SU-DHL-6 (cell line): ENCODE measurements at regions not wholly inside any gene's neighbourhood (a gene's known extent, or its start where the extent isn't known, plus 50 kb on each side); places are given as distances from the start of the nearest gene placed in this dataset.

Experiments
- H2AFZ ChIP-seq: fragments of 200-600 bp; sonication (generic); 2 replicates; pipeline ENCODE4 v1.6.1; 2014; ENCODE audit warnings: low read depth, mild to moderate bottlenecking, moderate library complexity, mixed read lengths, antibody characterized with exemption, low read length; ENCODE audit not compliant: severe bottlenecking
- H3F3A ChIP-seq: fragments of 200-600 bp; shearing (Covaris generic); 2 replicates; pipeline ENCODE4 v1.6.0; 2016; ENCODE audit warnings: antibody characterized with exemption, mild to moderate bottlenecking; ENCODE audit not compliant: insufficient read depth
- H3K27ac ChIP-seq: fragments of 200-600 bp; sonication (generic); 2 replicates; pipeline ENCODE4 v1.5.1; 2016; ENCODE audit warnings: low read depth, mild to moderate bottlenecking, low read length, moderate library complexity, mixed read lengths
- H3K27me3 ChIP-seq: fragments of 200-600 bp; sonication (generic), shearing (Covaris generic); 2 replicates; pipeline ENCODE4 v1.6.0; 2014; ENCODE audit warnings: mild to moderate bottlenecking, low read length
- H3K36me3 ChIP-seq: fragments of 200-600 bp; sonication (generic); 2 replicates; pipeline ENCODE4 v1.6.1; 2014; ENCODE audit warnings: mild to moderate bottlenecking, low read length, mixed read lengths
- H3K4me2 ChIP-seq: fragments of 300-600, 200-600 bp; shearing (Covaris generic), sonication (generic); 2 replicates; pipeline ENCODE4 v1.6.0; 2014; ENCODE audit warnings: low read length, low read depth, mild to moderate bottlenecking; ENCODE audit not compliant: poor library complexity, severe bottlenecking
- H3K4me3 ChIP-seq: fragments of 200-600 bp; sonication (generic); 2 replicates; pipeline ENCODE4 v1.5.1; 2014; ENCODE audit warnings: antibody characterized with exemption, low read length, mild to moderate bottlenecking, mixed read lengths; ENCODE audit not compliant: insufficient read depth, poor library complexity, severe bottlenecking
- H3K79me2 ChIP-seq: fragments of 200-600 bp; sonication (generic); 2 replicates; pipeline ENCODE4 v1.6.1; 2014; ENCODE audit warnings: mild to moderate bottlenecking, low read length, moderate library complexity; ENCODE audit not compliant: insufficient read depth
- H3K9ac ChIP-seq: fragments of 200-600 bp; sonication (generic); 2 replicates; pipeline ENCODE4 v1.7.0; 2014; ENCODE audit warnings: mild to moderate bottlenecking, low read length
- H3K9me2 ChIP-seq: fragments of 200-600 bp; sonication (generic); replicated peaks from 2 replicates; pipeline ENCODE4 v1.6.1; 2014; ENCODE audit warnings: low read length; ENCODE audit not compliant: insufficient read depth
- H3K9me3 ChIP-seq: fragments of 200-600 bp; sonication (generic); 2 replicates; pipeline ENCODE4 v1.6.1; 2014; ENCODE audit warnings: low read length, mixed read lengths; ENCODE audit not compliant: insufficient read depth
- H4K20me1 ChIP-seq: fragments of 200-600 bp; sonication (generic); 2 replicates; pipeline ENCODE4 v1.6.1; 2014; ENCODE audit warnings: low read depth, mild to moderate bottlenecking, antibody characterized with exemption, low read length, moderate library complexity, mixed read lengths
- CTCF ChIP-seq: fragments of 200-600 bp; sonication (generic); IDR thresholded peaks from one replicate; pipeline ENCODE4 v1.5.1; 2017; ENCODE audit warnings: antibody characterized with exemption, mild to moderate bottlenecking, low read length, moderate library complexity; ENCODE audit not compliant: insufficient read depth, poor library complexity, severe bottlenecking
- EZH2phosphoT487 ChIP-seq: fragments of 200-600 bp; sonication (generic), shearing (Covaris generic); conservative IDR thresholded peaks from 2 replicates; pipeline ENCODE4 v1.6.1; 2018; ENCODE audit warnings: mild to moderate bottlenecking, antibody characterized with exemption, low read length, moderate library complexity, mixed read lengths

GRCh38 chr6:156628805-156629204 is 148.4 kb upstream of the ARID1B start:
- Histone ChIP-seq H3K9me3 (no peaks in the 10 kb centered on the region), H3K9ac (no peak overlapping the region), H2AFZ (no peak overlapping the region), H3F3A (no peaks in the 10 kb centered on the region), H3K36me3 (no peaks in the 10 kb centered on the region), H3K9me2 (no peaks in the 10 kb centered on the region), H4K20me1 (no peaks in the 10 kb centered on the region), H3K27ac (no peak overlapping the region), H3K4me3 (no peak overlapping the region), H3K79me2 (no peaks in the 10 kb centered on the region), H3K4me2 (no peak overlapping the region), H3K27me3 (no peaks in the 10 kb centered on the region)
- TF ChIP-seq CTCF (no peak), EZH2phosphoT487 (no peak)

GRCh38 chr6:156627524-156627923 is 149.7 kb upstream of the ARID1B start:
- H3K27ac ChIP-seq = no peak overlapping the region
- H4K20me1 ChIP-seq = no peaks in the 10 kb centered on the region
- no peak overlapping the region for H3K9ac ChIP-seq
- no peaks in the 10 kb centered on the region for H3K9me2 ChIP-seq
- H3K4me3 ChIP-seq = no peak overlapping the region
- no peaks in the 10 kb centered on the region for H3K27me3 ChIP-seq
- H3K4me2 ChIP-seq = no peak overlapping the region
- no peaks in the 10 kb centered on the region for H3F3A ChIP-seq
- no peaks in the 10 kb centered on the region for H3K36me3 ChIP-seq
- no peak for TF ChIP-seq CTCF
- no peak for TF ChIP-seq EZH2phosphoT487
- no peaks in the 10 kb centered on the region for H3K9me3 ChIP-seq
- no peak overlapping the region for H2AFZ ChIP-seq
- H3K79me2 ChIP-seq = no peaks in the 10 kb centered on the region

GRCh38 chr6:156622185-156622584 is 155.0 kb upstream of the ARID1B start:
- H2AFZ ChIP-seq = no peak overlapping the region
- H3K9me3 ChIP-seq = no peaks in the 10 kb centered on the region
- H3K4me3 ChIP-seq = no peak overlapping the region
- no peak overlapping the region for H3K4me2 ChIP-seq
- H3K36me3 ChIP-seq = no peaks in the 10 kb centered on the region
- H3F3A ChIP-seq = no peaks in the 10 kb centered on the region
- no peaks in the 10 kb centered on the region for H4K20me1 ChIP-seq
- no peaks in the 10 kb centered on the region for H3K27me3 ChIP-seq
- TF ChIP-seq CTCF = no peak
- TF ChIP-seq EZH2phosphoT487 = no peak
- no peak overlapping the region for H3K9ac ChIP-seq
- H3K79me2 ChIP-seq = no peaks in the 10 kb centered on the region
- H3K27ac ChIP-seq = no peak overlapping the region
- H3K9me2 ChIP-seq = no peaks in the 10 kb centered on the region
